ENCODE measurements at regions not wholly inside any gene's neighbourhood (a gene's known extent, or its start where the extent isn't known, plus 50 kb on each side); places are given as distances from the start of the nearest gene placed in this dataset.

DNA sequence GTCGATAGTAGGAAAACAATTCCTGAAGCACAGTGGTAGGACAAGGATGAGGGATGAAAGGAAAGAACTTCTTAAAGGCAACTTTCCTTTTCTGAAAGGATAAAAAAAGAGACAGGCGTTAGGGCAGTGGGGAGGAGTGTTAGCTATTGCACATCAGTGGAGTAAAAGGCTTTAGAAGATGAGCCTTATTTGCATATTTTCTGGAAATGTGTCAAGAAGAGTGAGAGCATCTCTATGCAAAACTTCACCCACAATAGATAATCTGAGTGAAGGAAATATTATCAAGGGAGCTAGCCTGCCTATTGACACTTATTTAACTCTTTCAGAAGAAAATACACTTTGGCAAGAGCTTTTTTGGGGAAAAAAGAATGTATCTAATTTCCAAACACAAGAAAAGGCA lies 151.6 kb downstream of the MACIR start:
- TF ChIP-seq CTCF (conservative IDR thresholded peaks at IDR 0.05; ENCODE audit: low read depth, low read length) = no peak
- no peak overlapping the region for H3K4me3 ChIP-seq (ENCODE audit: low read depth, low read length)
- no peak for DNase-seq (ENCODE audit: low read depth)

DNA sequence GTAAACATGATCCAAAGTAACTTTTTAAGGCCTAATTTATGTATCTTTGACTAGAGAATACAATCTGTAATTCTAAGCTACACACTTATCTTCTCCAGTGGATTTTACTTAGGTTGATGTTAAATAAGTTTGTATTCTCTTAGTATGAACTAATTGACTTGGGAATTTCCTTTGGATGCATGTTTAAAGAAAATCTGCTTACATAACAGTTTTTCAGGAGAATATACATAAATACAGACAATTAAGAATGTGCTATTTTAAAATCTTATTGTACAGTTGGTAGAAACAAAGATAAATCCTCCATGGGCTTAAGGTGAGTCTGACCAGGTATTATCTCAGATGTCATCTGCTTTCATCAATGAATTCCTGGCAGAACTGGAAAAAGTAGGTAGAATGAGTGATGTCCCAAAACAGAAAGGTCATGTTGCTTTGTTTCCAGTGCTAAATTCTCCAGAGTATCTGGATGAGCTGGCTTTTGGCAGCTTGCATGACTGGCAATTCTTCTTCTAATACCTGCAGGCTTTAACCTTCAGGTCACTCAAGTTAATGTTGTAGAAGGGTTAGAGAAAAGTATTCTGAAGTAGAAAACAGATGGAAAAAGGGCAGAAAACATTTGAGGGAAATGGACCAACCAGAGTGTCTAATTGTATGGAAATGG lies 150.6 kb downstream of the MACIR start:
- DNase-seq (ENCODE audit: low read depth) = no peak
- no peak overlapping the region for H3K4me3 ChIP-seq (ENCODE audit: low read depth, low read length)
- TF ChIP-seq CTCF (conservative IDR thresholded peaks at IDR 0.05; ENCODE audit: low read depth, low read length) = no peak

GRCh38 chr5:103408408-103408807 lies 149.8 kb downstream of the MACIR start:
- no peak for DNase-seq (ENCODE audit: low read depth)
- H3K4me3 ChIP-seq (ENCODE audit: low read depth, low read length) = no peak overlapping the region
- no peak for TF ChIP-seq CTCF (conservative IDR thresholded peaks at IDR 0.05; ENCODE audit: low read depth, low read length)

DNA sequence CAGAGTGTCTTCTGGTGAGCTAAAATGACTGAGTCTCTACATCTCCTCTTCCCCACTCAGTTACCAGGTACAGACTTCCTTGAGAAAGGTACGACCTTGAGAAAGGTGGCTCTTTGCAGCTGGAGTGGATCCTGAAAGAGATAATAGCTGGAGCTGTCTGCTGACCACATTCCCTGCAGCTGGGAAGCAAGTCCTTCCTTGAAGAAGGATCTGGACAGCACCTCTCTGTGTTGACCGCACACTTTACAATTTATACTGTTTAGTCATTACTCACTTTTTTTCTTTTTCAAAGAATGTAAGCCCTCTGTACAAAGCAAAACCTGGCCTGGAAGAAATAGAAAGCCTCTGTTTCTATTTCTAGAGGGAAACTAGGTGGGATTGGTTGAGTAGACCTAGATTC lies 148.8 kb downstream of the MACIR start:
- peak; percentile 44 for DNase-seq (ENCODE audit: low read depth)
- TF ChIP-seq CTCF (conservative IDR thresholded peaks at IDR 0.05; ENCODE audit: low read depth, low read length) = no peak

DNA sequence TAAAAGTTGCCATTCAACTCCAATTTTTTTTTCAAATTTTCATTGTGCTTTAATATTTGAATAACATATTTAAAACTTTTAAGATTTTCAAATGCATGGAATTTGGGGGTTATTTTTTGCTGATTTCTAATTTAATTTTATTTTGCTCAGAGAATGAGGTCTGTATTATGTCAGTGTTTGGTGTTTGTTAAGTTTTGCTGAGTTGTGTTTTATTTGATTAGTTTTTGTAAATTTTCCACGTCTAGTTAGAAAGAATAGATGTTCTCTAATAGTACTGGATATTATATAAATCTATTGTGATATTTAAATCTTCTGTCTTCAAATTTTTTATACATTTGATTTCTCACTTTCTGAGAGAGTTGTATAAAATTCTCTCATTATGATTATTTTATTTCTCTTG lies 145.9 kb downstream of the MACIR start:
- no peak for DNase-seq (ENCODE audit: low read depth)
- H3K4me3 ChIP-seq (ENCODE audit: low read depth, low read length) = no peak overlapping the region
- TF ChIP-seq CTCF (conservative IDR thresholded peaks at IDR 0.05; ENCODE audit: low read depth, low read length) = no peak

More for the DNA sequence above, 148.8 kb downstream of the MACIR start:
- no peak overlapping the region for H3K4me3 ChIP-seq (ENCODE audit: low read depth, low read length)

- DNase-seq (ENCODE audit: low read depth) = no peak
- TF ChIP-seq CTCF (conservative IDR thresholded peaks at IDR 0.05; ENCODE audit: low read depth, low read length) = no peak
- H3K4me3 ChIP-seq (ENCODE audit: low read depth, low read length) = no peak overlapping the region
Observed at GRCh38 chr5:103402851-103403250, 144.3 kb downstream of the MACIR start.

Data from choroid plexus epithelial cell (primary cell).